T-cell (primary cell): ENCODE measurements at regions not wholly inside any gene's neighbourhood (a gene's known extent, or its start where the extent isn't known, plus 50 kb on each side); places are given as distances from the start of the nearest gene placed in this dataset.

Source experiments
- ATAC-seq, 4 experiments: fragments of 200-7000 bp in 3 of 4; fragments of 150-1000 bp in 1 of 4; cut with Tn5 transposase; replicated peaks in 1 of 4; 1 replicate in 3 of 4; 2 replicates in 1 of 4; pipeline ENCODE4 v1.10.0; 2021; ENCODE audit warnings: moderate library complexity in 3 of 4, mild to moderate bottlenecking in 2 of 4, moderate number of reproducible peaks in 1 of 4
- CTCF ChIA-PET, 2 donors: fragments of 300-600 bp; sonication (Branson Sonifier 250); formaldehyde crosslinking; loops; one replicate each; lab custom pipeline; 2022; ENCODE audit warnings: antibody characterized with exemption in 2 of 2; lab: Charles Lee
- POLR2A ChIA-PET, 2 donors: fragments of 300-600 bp; sonication (Branson Sonifier 250); formaldehyde crosslinking; loops; one replicate each; lab custom pipeline; 2022; ENCODE audit warnings: antibody characterized with exemption in 2 of 2; lab: Charles Lee
- DNase-seq, 35 experiments: peaks; one replicate each; pipeline versions ENCODE4 v3.0.0 to v3.0.0-alpha.2; 2013 to 2023
- H3K27ac ChIP-seq: one replicate; pipeline ENCODE4 v1.5.1; 2013; ENCODE audit warnings: low read length
- H3K27me3 ChIP-seq, 2 experiments: replicated peaks in 1 of 2; 1 replicate in 1 of 2; 2 replicates in 1 of 2; pipeline versions ENCODE4 v1.6.1 to v1.7.0; 2013; ENCODE audit warnings: low read length in 1 of 2, mixed read lengths in 1 of 2; ENCODE audit not compliant: control insufficient read depth in 2 of 2, insufficient read depth in 2 of 2; ENCODE audit errors: extremely low read depth in 1 of 2
- H3K36me3 ChIP-seq, 2 donors: 1 replicate in 1 of 2; 2 replicates in 1 of 2; pipeline versions ENCODE4 v1.6.1 to v1.7.0; 2013; ENCODE audit warnings: low read length in 1 of 2; ENCODE audit not compliant: control insufficient read depth in 2 of 2, insufficient read depth in 1 of 2; ENCODE audit errors: extremely low read depth in 1 of 2
- H3K4me1 ChIP-seq, 2 experiments: 1 replicate in 1 of 2; 2 replicates in 1 of 2; pipeline versions ENCODE4 v1.6.1 to v1.7.0; 2013; ENCODE audit warnings: low read length in 2 of 2, mixed read lengths in 1 of 2; ENCODE audit not compliant: insufficient read depth in 2 of 2, control insufficient read depth in 1 of 2; ENCODE audit errors: extremely low read depth in 1 of 2
- H3K4me3 ChIP-seq, 2 donors: 1 replicate in 1 of 2; 2 replicates in 1 of 2; pipeline versions ENCODE4 v1.5.1 to v1.7.0; 2013; ENCODE audit warnings: mild to moderate bottlenecking in 2 of 2, low read length in 1 of 2, moderate library complexity in 1 of 2; ENCODE audit not compliant: control insufficient read depth in 1 of 2; ENCODE audit errors: extremely low read depth in 1 of 2
- H3K9me3 ChIP-seq: 2 replicates; pipeline ENCODE4 v1.7.0; 2013
- H3K27ac Mint-ChIP-seq, 2 donors: one replicate each; pipeline ENCODE4 v1.8.0; 2020 to 2021; ENCODE audit warnings: mild to moderate bottlenecking in 2 of 2, mixed read lengths in 2 of 2
- H3K27me3 Mint-ChIP-seq, 2 donors: one replicate each; pipeline ENCODE4 v1.8.0; 2021 to 2022; ENCODE audit warnings: mixed read lengths in 2 of 2
- H3K36me3 Mint-ChIP-seq: one replicate; pipeline ENCODE4 v1.8.0; 2021; ENCODE audit warnings: mixed read lengths
- H3K4me1 Mint-ChIP-seq, 3 donors: one replicate each; pipeline ENCODE4 v1.8.0; 2020 to 2022; ENCODE audit warnings: mixed read lengths in 3 of 3, mild to moderate bottlenecking in 1 of 3
- H3K4me3 Mint-ChIP-seq, 3 donors: one replicate each; pipeline ENCODE4 v1.8.0; 2020 to 2022; ENCODE audit warnings: mild to moderate bottlenecking in 3 of 3, mixed read lengths in 3 of 3, moderate library complexity in 3 of 3
- H3K9me3 Mint-ChIP-seq, 3 donors: one replicate each; pipeline ENCODE4 v1.8.0; 2020 to 2022; ENCODE audit warnings: mixed read lengths in 3 of 3
- WGBS: methylation state at CpG from one replicate; pipeline ENCODE4 v1.1.5; 2013; ENCODE audit warnings: missing lambda C conversion rate; ENCODE audit not compliant: insufficient coverage; 5-methylcytosine and 5-hydroxymethylcytosine counted together

DNA sequence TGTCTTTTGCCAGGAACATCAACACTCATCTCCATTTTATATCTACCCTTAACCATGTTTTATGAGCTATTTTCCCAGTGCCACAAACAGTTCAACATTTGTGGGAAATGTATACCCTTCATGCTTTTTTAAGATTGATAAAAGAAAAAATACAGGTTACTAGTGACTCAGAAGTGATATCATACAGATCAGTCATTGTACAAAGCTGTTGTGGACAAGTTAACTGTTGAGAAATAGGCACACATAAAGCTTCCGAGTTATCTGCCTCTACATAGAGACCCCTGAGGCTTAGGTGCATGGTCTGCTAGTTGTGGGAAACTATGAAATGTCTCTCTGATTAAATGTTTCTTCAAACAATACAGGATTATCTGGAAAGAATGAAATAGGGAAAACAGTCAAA lies 96.3 kb downstream of the LSM5 start:
- Histone ChIP-seq H3K27ac (no peak overlapping the region), H3K27me3 (no peaks in the 10 kb centered on the region), H3K9me3 (no peaks in the 10 kb centered on the region), H3K36me3 (no peaks in the 10 kb centered on the region), H3K4me3 (no peak overlapping the region), H3K4me1 (no peaks in the 10 kb centered on the region)
- ATAC-seq (no peak), DNase-seq (no peak)
- no peak overlapping the region for H3K27ac Mint-ChIP-seq
- no CpG with 5 or more reads among the region's 1 CpG for WGBS
- H3K36me3 Mint-ChIP-seq = no peaks in the 10 kb centered on the region
- H3K4me1 Mint-ChIP-seq = no peaks in the 10 kb centered on the region
- no peak overlapping the region for H3K4me3 Mint-ChIP-seq
- POLR2A ChIA-PET = no interaction called here
- CTCF ChIA-PET = no interaction called here
- peaks cover 5 to 6% of the 10 kb centered on the region in 2 donors for H3K27me3 Mint-ChIP-seq
- H3K9me3 Mint-ChIP-seq = no peaks in the 10 kb centered on the region

GRCh38 chr7:32390210-32390609 lies 100.0 kb downstream of the LSM5 start:
- ATAC-seq (no peak), DNase-seq (no peak)
- CTCF ChIA-PET = no interaction called here
- Mint-ChIP-seq H3K27me3 (peaks cover 10 to 12% of the 10 kb centered on the region in 2 donors), H3K4me1 (no peaks in the 10 kb centered on the region), H3K4me3 (no peak overlapping the region), H3K36me3 (no peaks in the 10 kb centered on the region), H3K27ac (no peak overlapping the region), H3K9me3 (peaks cover 0 to 4% (median 4%) of the 10 kb centered on the region in 3 donors)
- Histone ChIP-seq H3K4me1 (no peaks in the 10 kb centered on the region), H3K27me3 (no peaks in the 10 kb centered on the region), H3K36me3 (no peaks in the 10 kb centered on the region), H3K9me3 (no peaks in the 10 kb centered on the region), H3K4me3 (no peak overlapping the region), H3K27ac (no peak overlapping the region)
- POLR2A ChIA-PET = no interaction called here
- WGBS = no CpG with 5 or more reads among the region's 2 CpGs

GRCh38 chr7:32385316-32385956 lies 104.7 kb downstream of the LSM5 start:
- 81% methylated on average over 2 of the region's 2 CpGs for WGBS
- CTCF ChIA-PET = interaction anchor here in 1 of 2 donors (0.6 kb wide), 1 partner anchor 15 kb away, joined by 4 read pairs; no protein-coding TSS in a partner anchor
- Histone ChIP-seq H3K9me3 (no peaks in the 10 kb centered on the region), H3K4me3 (no peak overlapping the region), H3K4me1 (no peaks in the 10 kb centered on the region), H3K27me3 (peaks cover 0 to 4% of the 10 kb centered on the region in 2 experiments), H3K27ac (no peak overlapping the region), H3K36me3 (no peaks in the 10 kb centered on the region)
- peaks cover 14 to 32% of the 10 kb centered on the region in 2 donors for H3K27me3 Mint-ChIP-seq
- H3K4me1 Mint-ChIP-seq = no peaks in the 10 kb centered on the region
- ATAC-seq (no peak), DNase-seq (no peak)
- no peaks in the 10 kb centered on the region for H3K36me3 Mint-ChIP-seq
- H3K27ac Mint-ChIP-seq = no peak overlapping the region
- POLR2A ChIA-PET = interaction anchor here in 1 of 2 donors (0.7 kb wide), 1 partner anchor 1168 kb away, joined by 5 read pairs; no protein-coding TSS in a partner anchor
- H3K9me3 Mint-ChIP-seq = peaks cover 0 to 4% (median 4%) of the 10 kb centered on the region in 3 donors
- no peak overlapping the region for H3K4me3 Mint-ChIP-seq

- Histone ChIP-seq H3K27me3 (peaks cover 0 to 4% of the 10 kb centered on the region in 2 experiments), H3K4me1 (no peaks in the 10 kb centered on the region), H3K9me3 (no peaks in the 10 kb centered on the region), H3K27ac (no peak overlapping the region), H3K36me3 (no peaks in the 10 kb centered on the region), H3K4me3 (no peak overlapping the region)
- Mint-ChIP-seq H3K4me3 (no peak overlapping the region), H3K36me3 (no peaks in the 10 kb centered on the region), H3K4me1 (no peaks in the 10 kb centered on the region), H3K27ac (no peak overlapping the region), H3K27me3 (peaks cover 13 to 29% of the 10 kb centered on the region in 2 donors), H3K9me3 (peaks cover 0 to 4% (median 0%) of the 10 kb centered on the region in 3 donors)
- CTCF ChIA-PET = no interaction called here
- POLR2A ChIA-PET = no interaction called here
- no peak for DNase-seq
- WGBS = 67% methylated on average over 3 of the region's 4 CpGs
- no peak for ATAC-seq
Observed at GRCh38 chr7:32381024-32381601, 109.1 kb downstream of the LSM5 start.

GRCh38 chr7:32379510-32380112 lies 110.6 kb downstream of the LSM5 start:
- POLR2A ChIA-PET = no interaction called here
- no peak overlapping the region for H3K27ac Mint-ChIP-seq
- Histone ChIP-seq H3K36me3 (no peaks in the 10 kb centered on the region), H3K27me3 (peaks cover 0 to 4% of the 10 kb centered on the region in 2 experiments), H3K4me3 (no peak overlapping the region), H3K9me3 (no peaks in the 10 kb centered on the region), H3K27ac (no peak overlapping the region), H3K4me1 (no peaks in the 10 kb centered on the region)
- H3K4me3 Mint-ChIP-seq = no peak overlapping the region
- ATAC-seq (no peak), DNase-seq (no peak)
- H3K4me1 Mint-ChIP-seq = no peaks in the 10 kb centered on the region
- WGBS = 86% methylated on average over 1 of the region's 2 CpGs
- H3K9me3 Mint-ChIP-seq = peaks cover 0 to 4% (median 0%) of the 10 kb centered on the region in 3 donors
- CTCF ChIA-PET = no interaction called here
- no peaks in the 10 kb centered on the region for H3K36me3 Mint-ChIP-seq
- peaks cover 12 to 20% of the 10 kb centered on the region in 2 donors for H3K27me3 Mint-ChIP-seq

DNA sequence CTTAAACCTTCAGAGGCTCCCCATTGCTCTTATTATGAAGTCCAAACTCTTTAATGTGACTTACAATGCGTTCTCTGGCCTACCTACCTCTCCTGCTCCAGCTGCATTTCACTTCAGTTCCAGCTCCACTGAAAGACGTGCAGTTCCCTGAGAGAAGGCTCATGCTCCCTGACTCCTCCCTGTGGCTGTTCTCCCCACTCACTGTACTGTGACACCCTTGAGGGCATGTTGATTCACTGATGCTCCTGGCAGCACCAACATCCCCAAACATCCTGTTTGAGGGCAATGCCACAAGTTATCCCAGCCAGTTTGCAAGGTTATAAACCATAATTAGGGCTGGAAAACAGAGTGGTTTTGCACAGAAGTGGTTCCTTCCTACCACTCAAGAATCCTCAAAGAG lies 111.2 kb downstream of the LSM5 start:
- H3K4me3 ChIP-seq = no peak overlapping the region
- Mint-ChIP-seq H3K4me1 (no peaks in the 10 kb centered on the region), H3K36me3 (no peaks in the 10 kb centered on the region), H3K4me3 (no peak overlapping the region), H3K9me3 (peaks cover 0 to 4% (median 0%) of the 10 kb centered on the region in 3 donors), H3K27me3 (peaks cover 9 to 16% of the 10 kb centered on the region in 2 donors), H3K27ac (no peak overlapping the region)
- ChIA-PET POLR2A (no interaction called here), CTCF (no interaction called here)
- no peak for DNase-seq
- H3K36me3 ChIP-seq = no peaks in the 10 kb centered on the region
- no peaks in the 10 kb centered on the region for H3K4me1 ChIP-seq
- 45% methylated on average over 2 of the region's 2 CpGs for WGBS
- ATAC-seq = no peak
- H3K9me3 ChIP-seq = no peaks in the 10 kb centered on the region
- peaks cover 0 to 4% of the 10 kb centered on the region in 2 experiments for H3K27me3 ChIP-seq
- no peak overlapping the region for H3K27ac ChIP-seq
